Esophagus muscularis mucosa (tissue), 4 donors: ENCODE measurements at regions not wholly inside any gene's neighbourhood (a gene's known extent, or its start where the extent isn't known, plus 50 kb on each side); places are given as distances from the start of the nearest gene placed in this dataset.

ENCODE experiments used
- DNase-seq: peaks from one replicate; pipeline ENCODE4 v3.0.0-alpha.2; 2017; ENCODE audit errors: extremely low spot score
- H3K27ac ChIP-seq, 4 donors: fragments of 200-600 bp; sonication (generic); replicated peaks in 1 of 4; 1 replicate in 3 of 4; 2 replicates in 1 of 4; pipeline ENCODE4 v1.5.1; 2016 to 2019; ENCODE audit warnings: mild to moderate bottlenecking in 1 of 4
- H3K27me3 ChIP-seq, 4 donors: fragments of 200-600 bp; sonication (generic); one replicate each; pipeline versions ENCODE4 v1.5.1 to v1.6.0; 2016 to 2019
- H3K36me3 ChIP-seq, 4 donors: fragments of 200-600 bp; sonication (generic); one replicate each; pipeline ENCODE4 v1.5.1; 2016 to 2019
- H3K4me1 ChIP-seq, 4 donors: fragments of 200-600 bp; sonication (generic); one replicate each; pipeline ENCODE4 v1.5.1; 2016 to 2019
- H3K4me3 ChIP-seq, 4 donors: fragments of 200-600 bp; sonication (generic); 1 replicate in 2 of 4; 2 replicates in 2 of 4; pipeline ENCODE4 v1.5.1; 2016 to 2019; ENCODE audit warnings: mild to moderate bottlenecking in 4 of 4, moderate library complexity in 1 of 4
- H3K9me3 ChIP-seq, 4 donors: fragments of 200-600 bp; sonication (generic); 1 replicate in 3 of 4; 2 replicates in 1 of 4; pipeline ENCODE4 v1.5.1; 2016 to 2019
- EP300 ChIP-seq: sonication (generic); formaldehyde crosslinking; IDR thresholded peaks from one replicate; pipeline ENCODE4 v1.6.1; 2017; ENCODE audit warnings: antibody characterized with exemption
- POLR2A ChIP-seq: fragments of 450-650 bp; IDR thresholded peaks from one replicate; pipeline ENCODE4 v1.6.1; 2017; ENCODE audit warnings: antibody characterized with exemption, moderate library complexity, mild to moderate bottlenecking, low read depth
- POLR2AphosphoS5 ChIP-seq, 2 donors: sonication (generic); formaldehyde crosslinking; IDR thresholded peaks; one replicate each; pipeline ENCODE4 v1.6.1; 2017; ENCODE audit warnings: antibody characterized with exemption in 2 of 2
- WGBS: methylation state at CpG from one replicate; pipeline ENCODE4 v1.1.5; 2018; 5-methylcytosine and 5-hydroxymethylcytosine counted together
- intact Hi-C: fragments of 100-400 bp; cut with DNase I; formaldehyde crosslinking; loops from one replicate; pipeline ENCODE4 v1.15.1; 2023
- TF ChIP-seq, protein P1 (sequence below), 3 experiments: fragments of 200-600 bp in 2 of 3; fragments of 450-650 bp in 1 of 3; sonication (generic) in 2 of 3; IDR thresholded peaks; one replicate each; pipeline ENCODE4 v1.5.1; 2017 to 2019; ENCODE audit warnings: antibody characterized with exemption in 3 of 3, mild to moderate bottlenecking in 2 of 3, moderate library complexity in 1 of 3

DNA sequence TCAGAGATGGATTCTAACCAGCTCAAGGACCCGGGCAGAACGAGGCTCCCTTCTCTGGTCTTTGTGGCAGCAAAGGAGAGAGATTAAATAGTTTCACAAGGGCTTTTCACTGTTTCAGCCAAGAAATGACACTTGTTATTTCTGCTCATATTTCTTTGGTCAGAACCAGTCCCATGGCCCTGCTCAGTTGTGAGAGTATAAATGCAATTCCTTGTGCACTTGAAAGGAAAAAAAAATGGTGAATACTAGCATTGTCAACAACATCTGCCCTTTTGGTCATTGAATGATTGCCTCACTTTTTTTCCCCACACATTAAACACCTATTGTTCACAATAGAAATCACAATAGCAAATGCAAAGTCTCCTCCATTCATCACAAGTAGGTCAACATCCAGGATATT, 104.4 kb downstream of the RDH14 start:
- Histone ChIP-seq H3K36me3 (no peaks in the 10 kb centered on the region), H3K27me3 (no peaks in the 10 kb centered on the region), H3K4me1 (peaks cover 3 to 27% (median 21%) of the 10 kb centered on the region in 4 donors), H3K4me3 (no peak overlapping the region), H3K9me3 (no peaks in the 10 kb centered on the region), H3K27ac (peak overlapping the region; percentile 52 to 70 (median 64))
- TF ChIP-seq, protein P1, sequence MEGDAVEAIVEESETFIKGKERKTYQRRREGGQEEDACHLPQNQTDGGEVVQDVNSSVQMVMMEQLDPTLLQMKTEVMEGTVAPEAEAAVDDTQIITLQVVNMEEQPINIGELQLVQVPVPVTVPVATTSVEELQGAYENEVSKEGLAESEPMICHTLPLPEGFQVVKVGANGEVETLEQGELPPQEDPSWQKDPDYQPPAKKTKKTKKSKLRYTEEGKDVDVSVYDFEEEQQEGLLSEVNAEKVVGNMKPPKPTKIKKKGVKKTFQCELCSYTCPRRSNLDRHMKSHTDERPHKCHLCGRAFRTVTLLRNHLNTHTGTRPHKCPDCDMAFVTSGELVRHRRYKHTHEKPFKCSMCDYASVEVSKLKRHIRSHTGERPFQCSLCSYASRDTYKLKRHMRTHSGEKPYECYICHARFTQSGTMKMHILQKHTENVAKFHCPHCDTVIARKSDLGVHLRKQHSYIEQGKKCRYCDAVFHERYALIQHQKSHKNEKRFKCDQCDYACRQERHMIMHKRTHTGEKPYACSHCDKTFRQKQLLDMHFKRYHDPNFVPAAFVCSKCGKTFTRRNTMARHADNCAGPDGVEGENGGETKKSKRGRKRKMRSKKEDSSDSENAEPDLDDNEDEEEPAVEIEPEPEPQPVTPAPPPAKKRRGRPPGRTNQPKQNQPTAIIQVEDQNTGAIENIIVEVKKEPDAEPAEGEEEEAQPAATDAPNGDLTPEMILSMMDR (IDR thresholded peaks at IDR 0.05), result no peak
- TF ChIP-seq POLR2AphosphoS5 (IDR thresholded peaks at IDR 0.05) (no peak), EP300 (no peak), POLR2A (no peak)
- WGBS, result 12% methylated on average over 2 of the region's 2 CpGs
- intact Hi-C loops, result no loop called here
- DNase-seq, result no peak

DNA sequence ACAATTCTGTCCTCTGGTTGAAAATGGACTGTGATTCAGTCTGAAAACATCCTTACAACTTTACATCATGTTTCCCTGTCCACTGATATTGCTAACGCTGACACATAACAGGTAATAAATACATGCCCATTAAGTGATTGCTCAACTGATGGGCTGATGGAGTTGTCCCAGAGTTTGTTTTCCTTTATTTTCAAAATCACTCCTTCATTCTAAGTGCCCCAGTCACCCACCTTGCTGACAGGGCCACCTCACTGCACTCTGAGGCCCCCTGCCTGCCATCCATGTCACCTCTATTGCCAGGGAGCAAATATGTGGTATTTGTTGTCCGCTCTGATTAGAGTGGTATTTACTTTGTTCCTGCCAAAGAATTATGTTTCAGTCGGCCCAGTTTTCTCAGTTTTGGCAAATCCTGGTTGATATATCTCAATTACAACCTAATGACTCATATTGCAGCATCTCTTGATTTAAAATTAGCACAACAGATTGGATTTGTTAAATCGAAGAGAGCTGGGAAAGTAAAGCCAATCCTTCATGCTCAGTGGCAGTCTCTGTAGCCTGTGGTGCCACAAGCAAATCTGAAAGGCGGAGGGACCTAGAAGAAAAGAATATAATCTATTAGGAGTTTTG, 105.1 kb downstream of the RDH14 start:
- 42% methylated on average over 5 of the region's 5 CpGs for WGBS
- Histone ChIP-seq H3K36me3 (no peaks in the 10 kb centered on the region), H3K9me3 (no peaks in the 10 kb centered on the region), H3K4me1 (peaks cover 3 to 27% (median 21%) of the 10 kb centered on the region in 4 donors), H3K4me3 (no peak overlapping the region), H3K27ac (peak overlapping the region; percentile 52 to 70 (median 64)), H3K27me3 (no peaks in the 10 kb centered on the region)
- intact Hi-C loops, result no loop called here
- TF ChIP-seq POLR2AphosphoS5 (IDR thresholded peaks at IDR 0.05) (peak in 1 of 2 donors; percentile 48), POLR2A (no peak), EP300 (no peak)
- TF ChIP-seq, protein P1 (IDR thresholded peaks at IDR 0.05), result peak in 1 of 3 experiments; percentile 20
- DNase-seq, result no peak

DNA sequence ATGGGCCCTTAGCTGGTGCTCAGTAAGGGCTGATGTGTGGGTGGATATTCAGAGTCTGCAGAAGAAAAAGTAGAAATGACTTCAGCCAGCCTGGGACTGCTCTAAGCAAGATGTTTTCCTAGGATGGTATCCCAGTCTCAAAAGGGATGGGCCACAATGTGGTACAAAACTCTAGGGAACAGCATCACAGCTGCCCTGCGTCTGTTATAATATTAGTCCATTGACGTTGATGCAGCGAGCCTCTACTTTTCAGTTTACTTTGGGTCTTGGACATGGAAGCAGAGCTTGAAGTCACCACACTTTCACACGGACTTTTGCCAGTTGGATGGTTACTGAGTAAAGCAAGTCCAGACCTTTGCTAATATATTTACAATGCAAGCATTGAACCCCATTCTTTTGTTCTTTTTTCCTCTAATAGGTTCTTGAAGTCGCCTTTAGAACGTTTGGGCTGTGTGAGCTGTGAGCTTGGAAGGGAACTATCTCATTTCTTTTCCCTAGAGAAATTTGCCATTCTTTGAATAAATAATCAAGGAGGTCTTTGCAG, 105.7 kb downstream of the RDH14 start:
- no peak overlapping the region for H3K4me3 ChIP-seq
- no peaks in the 10 kb centered on the region for H3K27me3 ChIP-seq
- H3K9me3 ChIP-seq, result no peaks in the 10 kb centered on the region
- intact Hi-C loops, result no loop called here
- peak overlapping the region; percentile 52 to 70 (median 64) for H3K27ac ChIP-seq
- WGBS, result 67% methylated on average over 6 of the region's 6 CpGs
- H3K36me3 ChIP-seq, result no peaks in the 10 kb centered on the region
- no peak for TF ChIP-seq POLR2AphosphoS5 (IDR thresholded peaks at IDR 0.05)
- TF ChIP-seq POLR2A, result no peak
- TF ChIP-seq EP300, result no peak
- TF ChIP-seq, protein P1 (IDR thresholded peaks at IDR 0.05), result no peak
- H3K4me1 ChIP-seq, result peaks cover 3 to 27% (median 21%) of the 10 kb centered on the region in 4 donors
- no peak for DNase-seq

DNA sequence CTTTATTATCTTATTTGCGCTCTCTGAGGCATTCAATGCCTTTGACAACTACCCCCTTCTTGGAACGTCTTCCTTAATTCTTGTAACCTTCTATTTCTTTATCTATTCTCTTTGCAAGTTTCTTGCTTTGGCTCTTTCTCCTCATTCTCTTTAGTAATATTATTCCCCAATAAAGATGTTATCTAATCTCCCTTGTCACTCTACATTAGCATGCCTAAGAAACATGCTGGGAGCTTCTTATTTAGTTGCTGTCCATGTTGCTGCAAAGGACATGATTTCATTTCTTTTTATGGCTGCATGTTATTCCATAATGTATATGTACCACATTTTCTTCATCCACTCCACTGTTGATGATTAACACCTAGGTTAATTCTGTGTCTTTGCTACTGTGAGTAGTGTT, 113.7 kb downstream of the RDH14 start:
- Histone ChIP-seq H3K27me3 (no peaks in the 10 kb centered on the region), H3K36me3 (no peaks in the 10 kb centered on the region), H3K4me3 (no peak overlapping the region), H3K27ac (peak overlapping the region in 3 of 4 donors; percentile 64 to 78 (median 70)), H3K4me1 (peaks cover 7 to 36% (median 26%) of the 10 kb centered on the region in 4 donors), H3K9me3 (no peaks in the 10 kb centered on the region)
- intact Hi-C loops, result no loop called here
- DNase-seq, result no peak
- 85% methylated on average over 2 of the region's 2 CpGs for WGBS
- no peak for TF ChIP-seq EP300
- no peak for TF ChIP-seq POLR2AphosphoS5 (IDR thresholded peaks at IDR 0.05)
- no peak for TF ChIP-seq POLR2A
- TF ChIP-seq, protein P1 (IDR thresholded peaks at IDR 0.05), result no peak
